ENCODE measurements at regions not wholly inside any gene's neighbourhood (a gene's known extent, or its start where the extent isn't known, plus 50 kb on each side); places are given as distances from the start of the nearest gene placed in this dataset.

DNA sequence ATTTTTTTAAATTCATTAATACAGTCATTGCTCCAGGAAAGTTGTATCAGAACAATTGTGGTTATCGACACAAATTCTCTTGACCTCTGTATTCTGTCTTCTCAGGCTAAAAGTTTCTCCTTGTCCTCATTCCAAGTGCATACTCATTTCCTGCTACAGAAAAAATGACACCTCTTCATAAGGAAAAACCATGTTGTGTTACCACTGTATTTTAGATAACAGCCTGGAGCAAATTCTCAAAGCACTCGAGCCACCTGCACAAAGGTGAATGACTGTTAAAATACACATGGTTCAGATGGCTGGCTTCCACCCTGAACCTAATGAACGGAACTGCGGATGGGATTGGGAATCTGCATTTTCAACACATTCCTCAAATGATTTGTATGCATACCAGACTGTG, 586.5 kb downstream of the EPHA4 start:
- TF ChIP-seq, protein P1, sequence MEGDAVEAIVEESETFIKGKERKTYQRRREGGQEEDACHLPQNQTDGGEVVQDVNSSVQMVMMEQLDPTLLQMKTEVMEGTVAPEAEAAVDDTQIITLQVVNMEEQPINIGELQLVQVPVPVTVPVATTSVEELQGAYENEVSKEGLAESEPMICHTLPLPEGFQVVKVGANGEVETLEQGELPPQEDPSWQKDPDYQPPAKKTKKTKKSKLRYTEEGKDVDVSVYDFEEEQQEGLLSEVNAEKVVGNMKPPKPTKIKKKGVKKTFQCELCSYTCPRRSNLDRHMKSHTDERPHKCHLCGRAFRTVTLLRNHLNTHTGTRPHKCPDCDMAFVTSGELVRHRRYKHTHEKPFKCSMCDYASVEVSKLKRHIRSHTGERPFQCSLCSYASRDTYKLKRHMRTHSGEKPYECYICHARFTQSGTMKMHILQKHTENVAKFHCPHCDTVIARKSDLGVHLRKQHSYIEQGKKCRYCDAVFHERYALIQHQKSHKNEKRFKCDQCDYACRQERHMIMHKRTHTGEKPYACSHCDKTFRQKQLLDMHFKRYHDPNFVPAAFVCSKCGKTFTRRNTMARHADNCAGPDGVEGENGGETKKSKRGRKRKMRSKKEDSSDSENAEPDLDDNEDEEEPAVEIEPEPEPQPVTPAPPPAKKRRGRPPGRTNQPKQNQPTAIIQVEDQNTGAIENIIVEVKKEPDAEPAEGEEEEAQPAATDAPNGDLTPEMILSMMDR (IDR thresholded peaks at IDR 0.05; ENCODE audit: low read length), result no peak
- no peak for TF ChIP-seq EZH2 (IDR thresholded peaks at IDR 0.05; ENCODE audit: borderline replicate concordance, low read length)

Data from OCI-LY1 (cell line).